Endodermal cell (in vitro differentiated cells): ENCODE measurements at regions not wholly inside any gene's neighbourhood (a gene's known extent, or its start where the extent isn't known, plus 50 kb on each side); places are given as distances from the start of the nearest gene placed in this dataset.

Source experiments
- DNase-seq: peaks from one replicate; pipeline ENCODE4 v3.0.0-alpha.2; 2017
- H3K27ac ChIP-seq: 2 replicates; pipeline ENCODE4 v1.5.1; 2013; ENCODE audit warnings: mild to moderate bottlenecking, low read depth, low read length, moderate library complexity
- H3K27me3 ChIP-seq: 2 replicates; pipeline ENCODE4 v1.6.1; 2013; ENCODE audit warnings: mild to moderate bottlenecking, low read length, moderate library complexity; ENCODE audit not compliant: insufficient read depth, control insufficient read depth, poor library complexity, severe bottlenecking
- H3K36me3 ChIP-seq: 2 replicates; pipeline ENCODE4 v1.7.0; 2013; ENCODE audit warnings: mild to moderate bottlenecking, low read length, moderate library complexity; ENCODE audit not compliant: control insufficient read depth, insufficient read depth
- H3K4me1 ChIP-seq: one replicate; pipeline ENCODE4 v1.7.0; 2013; ENCODE audit warnings: low read length; ENCODE audit not compliant: control insufficient read depth, insufficient read depth
- H3K4me3 ChIP-seq: 2 replicates; pipeline ENCODE4 v1.5.1; 2013; ENCODE audit warnings: mild to moderate bottlenecking, low read length, moderate library complexity
- H3K9ac ChIP-seq: 2 replicates; pipeline ENCODE4 v1.6.1; 2013; ENCODE audit warnings: mild to moderate bottlenecking, low read length, moderate library complexity; ENCODE audit not compliant: poor library complexity, severe bottlenecking; ENCODE audit errors: extremely low read depth
- H3K9me3 ChIP-seq: 2 replicates; pipeline ENCODE4 v1.6.1; 2013; ENCODE audit warnings: mild to moderate bottlenecking, low read length, moderate library complexity; ENCODE audit not compliant: control insufficient read depth
- H3K27ac Mint-ChIP-seq: 2 replicates; pipeline ENCODE4 v1.8.0; 2020; ENCODE audit warnings: mixed read lengths
- H3K27me3 Mint-ChIP-seq: 2 replicates; pipeline ENCODE4 v1.8.0; 2021; ENCODE audit warnings: mild to moderate bottlenecking, mixed read lengths; ENCODE audit not compliant: insufficient read depth
- H3K36me3 Mint-ChIP-seq: 2 replicates; pipeline ENCODE4 v1.8.0; 2020; ENCODE audit warnings: low read depth, mixed read lengths
- H3K4me1 Mint-ChIP-seq: 2 replicates; pipeline ENCODE4 v1.8.0; 2020; ENCODE audit warnings: mixed read lengths
- H3K4me3 Mint-ChIP-seq: 2 replicates; pipeline ENCODE4 v1.8.0; 2020; ENCODE audit warnings: mild to moderate bottlenecking, moderate library complexity, mixed read lengths
- H3K9me3 Mint-ChIP-seq: 2 replicates; pipeline ENCODE4 v1.8.0; 2020; ENCODE audit warnings: mild to moderate bottlenecking, mixed read lengths
- CTCF ChIP-seq: fragments of 200-600 bp; sonication (generic); conservative IDR thresholded peaks from 2 replicates; pipeline ENCODE4 v1.5.0; 2021; ENCODE audit warnings: antibody characterized with exemption, mild to moderate bottlenecking
- WGBS, 2 experiments: methylation state at CpG; one replicate each; pipeline versions ENCODE4 v1.1.5 to v1.1.7; 2013; ENCODE audit warnings: missing lambda C conversion rate in 2 of 2, mixed read lengths in 1 of 2; ENCODE audit not compliant: insufficient coverage in 1 of 2, insufficient read length in 1 of 2; 5-methylcytosine and 5-hydroxymethylcytosine counted together

- Mint-ChIP-seq H3K36me3 (no peaks in the 10 kb centered on the region), H3K27me3 (no peaks in the 10 kb centered on the region), H3K9me3 (no peaks in the 10 kb centered on the region), H3K4me1 (no peaks in the 10 kb centered on the region), H3K27ac (no peak overlapping the region), H3K4me3 (no peak overlapping the region)
- no peak for DNase-seq
- no peak overlapping the region for H3K9ac ChIP-seq
- H3K4me3 ChIP-seq, result no peak overlapping the region
- no peaks in the 10 kb centered on the region for H3K27me3 ChIP-seq
- no peaks in the 10 kb centered on the region for H3K36me3 ChIP-seq
- WGBS, 2 experiments, result 99 to 100% methylated on average over 2 to 7 of the region's 7 CpGs
- TF ChIP-seq CTCF, result no peak
- H3K9me3 ChIP-seq, result no peaks in the 10 kb centered on the region
- H3K4me1 ChIP-seq, result no peaks in the 10 kb centered on the region
- H3K27ac ChIP-seq, result no peak overlapping the region
Observed at GRCh38 chr10:24778298-24778697, 54.6 kb upstream of the ARHGAP21 start.

- Mint-ChIP-seq H3K9me3 (no peaks in the 10 kb centered on the region), H3K4me3 (no peak overlapping the region), H3K27ac (no peak overlapping the region), H3K36me3 (no peaks in the 10 kb centered on the region), H3K4me1 (no peaks in the 10 kb centered on the region), H3K27me3 (no peaks in the 10 kb centered on the region)
- no peaks in the 10 kb centered on the region for H3K36me3 ChIP-seq
- H3K9me3 ChIP-seq, result no peaks in the 10 kb centered on the region
- H3K4me1 ChIP-seq, result no peaks in the 10 kb centered on the region
- WGBS, 2 experiments, result 90 to 94% methylated on average over 2 to 3 of the region's 3 CpGs
- TF ChIP-seq CTCF, result no peak
- no peak overlapping the region for H3K4me3 ChIP-seq
- H3K9ac ChIP-seq, result no peak overlapping the region
- no peaks in the 10 kb centered on the region for H3K27me3 ChIP-seq
- no peak for DNase-seq
- no peak overlapping the region for H3K27ac ChIP-seq
Observed at GRCh38 chr10:24777196-24777595, 53.5 kb upstream of the ARHGAP21 start.

- Mint-ChIP-seq H3K27ac (no peak overlapping the region), H3K9me3 (no peaks in the 10 kb centered on the region), H3K27me3 (no peaks in the 10 kb centered on the region), H3K36me3 (no peaks in the 10 kb centered on the region), H3K4me1 (no peaks in the 10 kb centered on the region), H3K4me3 (no peak overlapping the region)
- no peak overlapping the region for H3K4me3 ChIP-seq
- no peaks in the 10 kb centered on the region for H3K4me1 ChIP-seq
- no peak overlapping the region for H3K27ac ChIP-seq
- TF ChIP-seq CTCF, result no peak
- no peak overlapping the region for H3K9ac ChIP-seq
- 93 to 100% methylated on average over 1 to 3 of the region's 3 CpGs for WGBS, 2 experiments
- H3K9me3 ChIP-seq, result no peaks in the 10 kb centered on the region
- DNase-seq, result no peak
- H3K36me3 ChIP-seq, result no peaks in the 10 kb centered on the region
- no peaks in the 10 kb centered on the region for H3K27me3 ChIP-seq
Observed at GRCh38 chr10:24773939-24774589, 50.4 kb upstream of the ARHGAP21 start.
